Esophagus muscularis mucosa (tissue), 4 donors: ENCODE measurements at regions not wholly inside any gene's neighbourhood (a gene's known extent, or its start where the extent isn't known, plus 50 kb on each side); places are given as distances from the start of the nearest gene placed in this dataset.
A peak's percentile ranks its signal among the peaks of the same experiment; 100 is the strongest.

Source experiments
- DNase-seq: peaks from one replicate; pipeline ENCODE4 v3.0.0-alpha.2; 2017; ENCODE audit errors: extremely low spot score
- H3K27ac ChIP-seq, 4 donors: fragments of 200-600 bp; sonication (generic); replicated peaks in 1 of 4; 1 replicate in 3 of 4; 2 replicates in 1 of 4; pipeline ENCODE4 v1.5.1; 2016 to 2019; ENCODE audit warnings: mild to moderate bottlenecking in 1 of 4
- H3K27me3 ChIP-seq, 4 donors: fragments of 200-600 bp; sonication (generic); one replicate each; pipeline versions ENCODE4 v1.5.1 to v1.6.0; 2016 to 2019
- H3K36me3 ChIP-seq, 4 donors: fragments of 200-600 bp; sonication (generic); one replicate each; pipeline ENCODE4 v1.5.1; 2016 to 2019
- H3K4me1 ChIP-seq, 4 donors: fragments of 200-600 bp; sonication (generic); one replicate each; pipeline ENCODE4 v1.5.1; 2016 to 2019
- H3K4me3 ChIP-seq, 4 donors: fragments of 200-600 bp; sonication (generic); 1 replicate in 2 of 4; 2 replicates in 2 of 4; pipeline ENCODE4 v1.5.1; 2016 to 2019; ENCODE audit warnings: mild to moderate bottlenecking in 4 of 4, moderate library complexity in 1 of 4
- H3K9me3 ChIP-seq, 4 donors: fragments of 200-600 bp; sonication (generic); 1 replicate in 3 of 4; 2 replicates in 1 of 4; pipeline ENCODE4 v1.5.1; 2016 to 2019
- EP300 ChIP-seq: sonication (generic); formaldehyde crosslinking; IDR thresholded peaks from one replicate; pipeline ENCODE4 v1.6.1; 2017; ENCODE audit warnings: antibody characterized with exemption
- POLR2A ChIP-seq: fragments of 450-650 bp; IDR thresholded peaks from one replicate; pipeline ENCODE4 v1.6.1; 2017; ENCODE audit warnings: antibody characterized with exemption, moderate library complexity, mild to moderate bottlenecking, low read depth
- POLR2AphosphoS5 ChIP-seq, 2 donors: sonication (generic); formaldehyde crosslinking; IDR thresholded peaks; one replicate each; pipeline ENCODE4 v1.6.1; 2017; ENCODE audit warnings: antibody characterized with exemption in 2 of 2
- WGBS: methylation state at CpG from one replicate; pipeline ENCODE4 v1.1.5; 2018; 5-methylcytosine and 5-hydroxymethylcytosine counted together
- intact Hi-C: fragments of 100-400 bp; cut with DNase I; formaldehyde crosslinking; loops from one replicate; pipeline ENCODE4 v1.15.1; 2023
- TF ChIP-seq, protein P1 (sequence below), 3 experiments: fragments of 200-600 bp in 2 of 3; fragments of 450-650 bp in 1 of 3; sonication (generic) in 2 of 3; IDR thresholded peaks; one replicate each; pipeline ENCODE4 v1.5.1; 2017 to 2019; ENCODE audit warnings: antibody characterized with exemption in 3 of 3, mild to moderate bottlenecking in 2 of 3, moderate library complexity in 1 of 3

DNA sequence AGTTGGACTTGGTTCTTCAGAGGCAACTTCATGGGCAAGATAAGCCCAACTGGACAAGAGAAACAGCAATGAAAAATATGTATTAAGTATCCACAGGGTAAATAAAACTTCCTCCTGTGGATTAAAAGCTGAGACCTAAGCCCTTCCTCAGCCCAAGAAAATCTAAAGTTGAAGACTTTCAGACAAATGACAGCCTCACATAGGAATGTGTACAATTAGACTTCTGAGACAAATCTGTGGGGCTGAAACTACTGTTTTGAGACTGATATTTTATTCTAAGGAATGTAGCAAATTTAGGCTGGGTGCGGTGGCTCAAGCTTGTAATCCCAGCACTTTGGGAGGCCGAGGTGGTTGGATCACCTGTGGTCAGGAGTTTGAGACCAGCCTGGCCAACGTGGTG lies 74.2 kb upstream of the IL12A start:
- TF ChIP-seq POLR2AphosphoS5 (IDR thresholded peaks at IDR 0.05) (no peak), EP300 (no peak), POLR2A (no peak)
- TF ChIP-seq, protein P1, sequence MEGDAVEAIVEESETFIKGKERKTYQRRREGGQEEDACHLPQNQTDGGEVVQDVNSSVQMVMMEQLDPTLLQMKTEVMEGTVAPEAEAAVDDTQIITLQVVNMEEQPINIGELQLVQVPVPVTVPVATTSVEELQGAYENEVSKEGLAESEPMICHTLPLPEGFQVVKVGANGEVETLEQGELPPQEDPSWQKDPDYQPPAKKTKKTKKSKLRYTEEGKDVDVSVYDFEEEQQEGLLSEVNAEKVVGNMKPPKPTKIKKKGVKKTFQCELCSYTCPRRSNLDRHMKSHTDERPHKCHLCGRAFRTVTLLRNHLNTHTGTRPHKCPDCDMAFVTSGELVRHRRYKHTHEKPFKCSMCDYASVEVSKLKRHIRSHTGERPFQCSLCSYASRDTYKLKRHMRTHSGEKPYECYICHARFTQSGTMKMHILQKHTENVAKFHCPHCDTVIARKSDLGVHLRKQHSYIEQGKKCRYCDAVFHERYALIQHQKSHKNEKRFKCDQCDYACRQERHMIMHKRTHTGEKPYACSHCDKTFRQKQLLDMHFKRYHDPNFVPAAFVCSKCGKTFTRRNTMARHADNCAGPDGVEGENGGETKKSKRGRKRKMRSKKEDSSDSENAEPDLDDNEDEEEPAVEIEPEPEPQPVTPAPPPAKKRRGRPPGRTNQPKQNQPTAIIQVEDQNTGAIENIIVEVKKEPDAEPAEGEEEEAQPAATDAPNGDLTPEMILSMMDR (IDR thresholded peaks at IDR 0.05), result no peak
- DNase-seq, result peak; percentile 10
- WGBS, result 88% methylated on average over 3 of the region's 3 CpGs
- no peak overlapping the region for H3K27ac ChIP-seq
- no peaks in the 10 kb centered on the region for H3K9me3 ChIP-seq
- H3K27me3 ChIP-seq, result no peaks in the 10 kb centered on the region
- H3K4me3 ChIP-seq, result no peak overlapping the region
- intact Hi-C loops, result no loop called here
- H3K36me3 ChIP-seq, result no peaks in the 10 kb centered on the region
- peaks cover 0 to 3% (median 0%) of the 10 kb centered on the region in 4 donors for H3K4me1 ChIP-seq

- H3K36me3 ChIP-seq, result no peaks in the 10 kb centered on the region
- no peaks in the 10 kb centered on the region for H3K4me1 ChIP-seq
- no peak overlapping the region for H3K4me3 ChIP-seq
- H3K9me3 ChIP-seq, result no peaks in the 10 kb centered on the region
- H3K27me3 ChIP-seq, result no peaks in the 10 kb centered on the region
- TF ChIP-seq POLR2AphosphoS5 (IDR thresholded peaks at IDR 0.05) (no peak), EP300 (no peak), POLR2A (no peak)
- TF ChIP-seq, protein P1 (IDR thresholded peaks at IDR 0.05), result no peak
- H3K27ac ChIP-seq, result no peak overlapping the region
- intact Hi-C loops, result no loop called here
- WGBS, result 95% methylated on average over 2 of the region's 2 CpGs
- no peak for DNase-seq
Measured at GRCh38 chr3:159916052-159916451, 72.6 kb upstream of the IL12A start.

DNA sequence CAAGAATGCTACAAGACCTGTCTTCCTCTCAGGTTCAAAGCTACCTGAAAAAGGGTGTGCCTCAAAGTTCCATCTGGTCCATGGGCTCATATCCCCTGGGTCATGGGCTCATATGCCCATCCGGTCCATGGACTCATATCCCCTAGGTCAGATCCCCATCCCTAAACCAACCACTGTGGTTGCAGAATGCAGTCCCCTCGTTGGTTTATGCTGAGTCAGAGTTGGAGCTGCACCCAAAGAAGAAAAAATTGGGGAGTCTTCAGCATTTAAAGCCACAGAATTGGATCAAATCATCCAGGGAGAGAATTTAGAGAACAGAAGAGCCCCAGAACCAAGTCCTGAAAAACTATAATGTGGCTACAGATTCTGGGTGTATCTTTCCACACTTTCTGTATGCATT lies 71.5 kb upstream of the IL12A start:
- WGBS, result 80% methylated on average over 2 of the region's 2 CpGs
- Histone ChIP-seq H3K9me3 (no peaks in the 10 kb centered on the region), H3K27ac (no peak overlapping the region), H3K27me3 (no peaks in the 10 kb centered on the region), H3K4me3 (no peak overlapping the region), H3K36me3 (no peaks in the 10 kb centered on the region), H3K4me1 (no peaks in the 10 kb centered on the region)
- intact Hi-C loops, result no loop called here
- TF ChIP-seq, protein P1 (IDR thresholded peaks at IDR 0.05), result no peak
- TF ChIP-seq POLR2AphosphoS5 (IDR thresholded peaks at IDR 0.05), result no peak
- DNase-seq, result peak; percentile 66

DNA sequence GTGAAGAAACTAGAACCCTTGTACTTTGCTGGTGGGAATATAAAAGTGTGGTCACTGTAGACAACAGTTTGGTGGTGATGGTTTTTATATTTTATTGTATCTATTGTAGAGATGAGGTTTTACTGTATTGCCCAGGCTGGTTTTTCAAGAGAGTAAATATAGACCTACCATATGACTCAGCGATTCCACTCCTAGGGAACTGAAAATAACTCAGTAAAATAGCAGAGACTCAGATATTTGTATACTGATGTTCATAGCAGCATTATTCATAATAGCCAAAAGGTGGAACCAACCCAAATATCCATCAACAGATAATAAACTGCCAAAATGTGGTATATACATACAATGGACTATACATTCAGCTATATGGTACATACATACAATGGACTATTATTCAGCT lies 68.8 kb upstream of the IL12A start:
- no peaks in the 10 kb centered on the region for H3K27me3 ChIP-seq
- H3K27ac ChIP-seq, result no peak overlapping the region
- no peaks in the 10 kb centered on the region for H3K36me3 ChIP-seq
- no peaks in the 10 kb centered on the region for H3K4me1 ChIP-seq
- DNase-seq, result no peak
- no peak overlapping the region for H3K4me3 ChIP-seq
- TF ChIP-seq POLR2AphosphoS5 (IDR thresholded peaks at IDR 0.05) (no peak), POLR2A (no peak), EP300 (no peak)
- TF ChIP-seq, protein P1 (IDR thresholded peaks at IDR 0.05), result no peak
- 48% methylated on average over 1 of the region's 1 CpG for WGBS
- intact Hi-C loops, result no loop called here
- H3K9me3 ChIP-seq, result no peaks in the 10 kb centered on the region

GRCh38 chr3:159922193-159922840 lies 66.3 kb upstream of the IL12A start:
- no peaks in the 10 kb centered on the region for H3K27me3 ChIP-seq
- H3K9me3 ChIP-seq, result no peaks in the 10 kb centered on the region
- intact Hi-C loops, result no loop called here
- no peak overlapping the region for H3K4me3 ChIP-seq
- H3K4me1 ChIP-seq, result no peaks in the 10 kb centered on the region
- peak; percentile 42 for DNase-seq
- no peak for TF ChIP-seq POLR2A
- TF ChIP-seq EP300, result no peak
- no peak for TF ChIP-seq POLR2AphosphoS5 (IDR thresholded peaks at IDR 0.05)
- TF ChIP-seq, protein P1 (IDR thresholded peaks at IDR 0.05), result no peak
- no peak overlapping the region for H3K27ac ChIP-seq
- H3K36me3 ChIP-seq, result no peaks in the 10 kb centered on the region
- 88% methylated on average over 4 of the region's 4 CpGs for WGBS
